NCI-H1436 (cell line): ENCODE measurements at regions not wholly inside any gene's neighbourhood (a gene's known extent, or its start where the extent isn't known, plus 50 kb on each side); places are given as distances from the start of the nearest gene placed in this dataset.
"Not testable (repeated sequence)": the region's sequence is repeated elsewhere in the genome, so short reads cannot be mapped to it uniquely, and the experiment has no call there.

Experiments
- DNase-seq: peaks from one replicate; lab custom pipeline; 2025; lab: John Stamatoyannopoulos, UW

GRCh38 chr13:58191754-58192153 is 560.2 kb downstream of the PCDH17 start:
- no peak for DNase-seq

- DNase-seq: no peak
Measured at GRCh38 chr13:58202099-58202498, 570.6 kb downstream of the PCDH17 start.

GRCh38 chr13:58207501-58207900 is 576.0 kb downstream of the PCDH17 start:
- DNase-seq: no peak

- no peak for DNase-seq
Measured at GRCh38 chr13:58235454-58235853, 603.9 kb downstream of the PCDH17 start.

- no peak for DNase-seq
Measured at GRCh38 chr13:58238972-58239773, 607.6 kb downstream of the PCDH17 start.

GRCh38 chr13:58239774-58240268 is 608.3 kb downstream of the PCDH17 start:
- no peak for DNase-seq

GRCh38 chr13:58247080-58247479 is 615.5 kb downstream of the PCDH17 start:
- DNase-seq: no peak

GRCh38 chr13:58254943-58255342 is 623.4 kb downstream of the PCDH17 start:
- DNase-seq: no peak

- DNase-seq: no peak
Measured at GRCh38 chr13:58266271-58266670, 634.7 kb downstream of the PCDH17 start.

GRCh38 chr13:58298556-58299135 is 667.1 kb downstream of the PCDH17 start:
- DNase-seq: no peak

GRCh38 chr13:58300224-58300623 is 668.7 kb downstream of the PCDH17 start:
- DNase-seq: no peak

GRCh38 chr13:58300974-58301681 is 669.6 kb downstream of the PCDH17 start:
- DNase-seq: no peak

- DNase-seq: no peak
Measured at GRCh38 chr13:58302349-58302748, 670.8 kb downstream of the PCDH17 start.

GRCh38 chr13:58306062-58306461 is 674.5 kb downstream of the PCDH17 start:
- DNase-seq: no peak

GRCh38 chr13:58313219-58313618 is 681.7 kb downstream of the PCDH17 start:
- no peak for DNase-seq

- no peak for DNase-seq
Measured at GRCh38 chr13:58318495-58319167, 687.1 kb downstream of the PCDH17 start.

GRCh38 chr13:58324161-58324560 is 692.6 kb downstream of the PCDH17 start:
- DNase-seq: no peak

- DNase-seq: peak; percentile 72
Measured at GRCh38 chr13:58329746-58330145, 698.2 kb downstream of the PCDH17 start.

GRCh38 chr13:58340895-58341294 is 709.4 kb downstream of the PCDH17 start:
- no peak for DNase-seq

GRCh38 chr13:58341318-58341717 is 709.8 kb downstream of the PCDH17 start:
- no peak for DNase-seq

- DNase-seq: no peak
Measured at GRCh38 chr13:58343076-58343475, 711.5 kb downstream of the PCDH17 start.

GRCh38 chr13:58352100-58352499 is 720.6 kb downstream of the PCDH17 start:
- DNase-seq: not testable (repeated sequence)
